22Rv1 (cell line): ENCODE measurements at regions not wholly inside any gene's neighbourhood (a gene's known extent, or its start where the extent isn't known, plus 50 kb on each side); places are given as distances from the start of the nearest gene placed in this dataset.

Experiments used
- H3K27ac ChIP-seq: fragments of 450-650 bp; 2 replicates; pipeline ENCODE4 v1.5.1; 2017
- CTCF ChIP-seq: fragments of 450-650 bp; IDR thresholded peaks from 2 replicates; pipeline ENCODE4 v1.5.1; 2017; ENCODE audit warnings: mild to moderate bottlenecking
- ZFX ChIP-seq: fragments of 450-650 bp; IDR thresholded peaks from 2 replicates; pipeline ENCODE4 v1.6.1; 2017; ENCODE audit warnings: antibody characterized with exemption, borderline replicate concordance

- no peak for TF ChIP-seq CTCF
- no peak for TF ChIP-seq ZFX
- H3K27ac ChIP-seq: no peak overlapping the region
These were observed 205.4 kb downstream of the GRIA2 start for GRCh38 chr4:157425897-157426296.

- TF ChIP-seq CTCF (no peak), ZFX (no peak)
These were observed 203.0 kb downstream of the GRIA2 start for GRCh38 chr4:157423526-157424020.

GRCh38 chr4:157421365-157421764, 200.8 kb downstream of the GRIA2 start:
- TF ChIP-seq CTCF (no peak), ZFX (no peak)

More at GRCh38 chr4:157423526-157424020, 203.0 kb downstream of the GRIA2 start:
- no peak overlapping the region for H3K27ac ChIP-seq

More at GRCh38 chr4:157421365-157421764, 200.8 kb downstream of the GRIA2 start:
- H3K27ac ChIP-seq: no peak overlapping the region
